ENCODE measurements at regions not wholly inside any gene's neighbourhood (a gene's known extent, or its start where the extent isn't known, plus 50 kb on each side); places are given as distances from the start of the nearest gene placed in this dataset.

DNA sequence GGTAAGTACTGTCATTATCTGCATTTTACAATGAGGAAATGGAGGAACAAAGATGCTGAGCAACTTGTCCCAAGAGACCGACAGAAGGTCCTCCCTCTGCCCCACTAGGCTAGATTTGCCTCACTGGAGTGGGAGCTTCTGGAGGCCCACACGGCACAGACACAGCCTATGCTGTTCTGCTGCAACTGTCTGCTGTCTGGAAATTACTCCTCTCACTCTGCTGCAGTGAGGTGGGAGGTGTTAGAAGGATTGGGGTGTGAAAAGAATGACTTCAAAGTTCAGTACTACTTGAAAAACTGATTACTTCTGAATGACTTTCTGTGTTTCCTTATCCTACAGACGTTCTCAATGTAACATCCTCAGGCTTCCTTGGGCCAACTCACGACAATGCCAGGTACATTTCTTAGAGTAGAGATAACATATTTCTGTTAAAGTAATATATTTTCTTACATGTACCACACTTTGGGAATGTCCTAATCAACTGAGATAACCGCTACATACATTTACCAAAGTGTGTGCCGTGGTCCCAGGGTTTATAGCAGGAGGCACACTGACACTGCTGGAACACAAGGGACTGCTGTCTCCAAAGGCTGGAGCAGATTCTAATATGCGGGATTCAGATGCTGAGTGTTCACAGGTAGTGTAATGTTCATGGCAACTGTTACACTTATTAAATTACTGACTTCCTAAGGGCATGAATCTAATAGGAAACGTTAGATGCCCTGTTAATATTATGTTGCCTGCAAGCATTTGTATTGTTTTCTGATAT lies 53.5 kb upstream of the WASF3 start:
- ATAC-seq (ENCODE audit: insufficient number of reproducible peaks, low FRiP score, low read depth) (no peak), DNase-seq (ENCODE audit: low spot score) (no peak)
- Histone ChIP-seq H3K4me3 (no peak overlapping the region), H3K9me3 (no peaks in the 10 kb centered on the region), H3K36me3 (no peaks in the 10 kb centered on the region), H3K27ac (no peak overlapping the region), H3K4me1 (ENCODE audit: control insufficient read depth in 1 of 2, low read depth in 2 of 2) (peaks cover 0 to 8% of the 10 kb centered on the region in 2 donors), H3K27me3 (replicated peaks; ENCODE audit: insufficient read depth) (no peaks in the 10 kb centered on the region)
- TF ChIP-seq, protein P1, sequence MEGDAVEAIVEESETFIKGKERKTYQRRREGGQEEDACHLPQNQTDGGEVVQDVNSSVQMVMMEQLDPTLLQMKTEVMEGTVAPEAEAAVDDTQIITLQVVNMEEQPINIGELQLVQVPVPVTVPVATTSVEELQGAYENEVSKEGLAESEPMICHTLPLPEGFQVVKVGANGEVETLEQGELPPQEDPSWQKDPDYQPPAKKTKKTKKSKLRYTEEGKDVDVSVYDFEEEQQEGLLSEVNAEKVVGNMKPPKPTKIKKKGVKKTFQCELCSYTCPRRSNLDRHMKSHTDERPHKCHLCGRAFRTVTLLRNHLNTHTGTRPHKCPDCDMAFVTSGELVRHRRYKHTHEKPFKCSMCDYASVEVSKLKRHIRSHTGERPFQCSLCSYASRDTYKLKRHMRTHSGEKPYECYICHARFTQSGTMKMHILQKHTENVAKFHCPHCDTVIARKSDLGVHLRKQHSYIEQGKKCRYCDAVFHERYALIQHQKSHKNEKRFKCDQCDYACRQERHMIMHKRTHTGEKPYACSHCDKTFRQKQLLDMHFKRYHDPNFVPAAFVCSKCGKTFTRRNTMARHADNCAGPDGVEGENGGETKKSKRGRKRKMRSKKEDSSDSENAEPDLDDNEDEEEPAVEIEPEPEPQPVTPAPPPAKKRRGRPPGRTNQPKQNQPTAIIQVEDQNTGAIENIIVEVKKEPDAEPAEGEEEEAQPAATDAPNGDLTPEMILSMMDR (IDR thresholded peaks at IDR 0.05), result no peak

Data from thoracic aorta (tissue), 2 donors.